ENCODE measurements at regions not wholly inside any gene's neighbourhood (a gene's known extent, or its start where the extent isn't known, plus 50 kb on each side); places are given as distances from the start of the nearest gene placed in this dataset.

DNA sequence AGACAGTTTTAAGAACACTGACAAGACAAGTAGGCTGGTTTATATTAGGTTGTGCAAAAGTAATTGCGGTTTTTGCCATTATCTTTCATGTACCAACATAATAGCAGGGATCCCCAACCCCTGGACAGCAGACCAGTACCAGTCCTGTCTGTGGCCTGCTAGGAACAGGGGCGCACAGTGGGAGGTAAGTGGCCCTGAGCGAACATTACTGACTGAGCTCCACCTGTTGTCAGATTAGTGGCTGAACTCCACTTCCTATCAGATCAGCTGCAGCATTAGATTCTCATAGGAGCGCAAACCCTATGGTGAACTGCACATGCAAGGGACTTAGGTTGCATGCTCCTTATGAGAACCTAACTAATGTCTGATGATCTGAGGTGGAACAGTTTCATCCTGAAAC lies 921.9 kb downstream of the CCDC85A start:
- ATAC-seq (ENCODE audit: low read depth), result no peak

DNA sequence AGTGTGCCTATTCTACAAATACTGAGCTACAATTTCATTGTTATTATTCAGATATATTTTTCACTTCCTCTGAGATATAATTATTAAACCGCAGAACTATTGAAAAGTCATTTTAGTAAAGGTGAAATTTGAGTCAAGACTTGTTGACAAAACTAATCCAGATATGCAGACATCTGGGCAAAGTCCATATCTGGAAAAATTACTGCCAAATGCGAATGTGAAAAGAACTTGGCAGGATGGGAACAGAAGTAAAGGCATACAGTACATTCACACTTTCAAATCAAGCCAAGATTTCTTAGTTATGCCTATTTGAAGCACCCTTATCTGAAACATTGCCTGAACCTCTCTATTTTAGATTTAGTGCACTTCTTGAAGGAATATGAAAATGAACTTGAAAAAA lies 923.6 kb downstream of the CCDC85A start:
- Mint-ChIP-seq H3K27me3 (no peaks in the 10 kb centered on the region), H3K9me3 (peaks cover 15% of the 10 kb centered on the region), H3K27ac (no peak overlapping the region), H3K4me3 (no peak overlapping the region), H3K36me3 (ENCODE audit: low read depth) (no peaks in the 10 kb centered on the region), H3K4me1 (no peaks in the 10 kb centered on the region)
- ChIA-PET POLR2A (no interaction called here), CTCF (no interaction called here)
- DNase-seq (no peak), ATAC-seq (ENCODE audit: low read depth) (no peak)
- TF ChIP-seq, protein P1, sequence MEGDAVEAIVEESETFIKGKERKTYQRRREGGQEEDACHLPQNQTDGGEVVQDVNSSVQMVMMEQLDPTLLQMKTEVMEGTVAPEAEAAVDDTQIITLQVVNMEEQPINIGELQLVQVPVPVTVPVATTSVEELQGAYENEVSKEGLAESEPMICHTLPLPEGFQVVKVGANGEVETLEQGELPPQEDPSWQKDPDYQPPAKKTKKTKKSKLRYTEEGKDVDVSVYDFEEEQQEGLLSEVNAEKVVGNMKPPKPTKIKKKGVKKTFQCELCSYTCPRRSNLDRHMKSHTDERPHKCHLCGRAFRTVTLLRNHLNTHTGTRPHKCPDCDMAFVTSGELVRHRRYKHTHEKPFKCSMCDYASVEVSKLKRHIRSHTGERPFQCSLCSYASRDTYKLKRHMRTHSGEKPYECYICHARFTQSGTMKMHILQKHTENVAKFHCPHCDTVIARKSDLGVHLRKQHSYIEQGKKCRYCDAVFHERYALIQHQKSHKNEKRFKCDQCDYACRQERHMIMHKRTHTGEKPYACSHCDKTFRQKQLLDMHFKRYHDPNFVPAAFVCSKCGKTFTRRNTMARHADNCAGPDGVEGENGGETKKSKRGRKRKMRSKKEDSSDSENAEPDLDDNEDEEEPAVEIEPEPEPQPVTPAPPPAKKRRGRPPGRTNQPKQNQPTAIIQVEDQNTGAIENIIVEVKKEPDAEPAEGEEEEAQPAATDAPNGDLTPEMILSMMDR (IDR thresholded peaks at IDR 0.05), result no peak
- intact Hi-C loops (cut with micrococcal nuclease), result no loop called here

More for the DNA sequence above, 921.9 kb downstream of the CCDC85A start:
- Mint-ChIP-seq H3K9me3 (peaks cover 20% of the 10 kb centered on the region), H3K4me3 (no peak overlapping the region), H3K27me3 (no peaks in the 10 kb centered on the region), H3K4me1 (no peaks in the 10 kb centered on the region), H3K27ac (no peak overlapping the region), H3K36me3 (ENCODE audit: low read depth) (no peaks in the 10 kb centered on the region)
- TF ChIP-seq, protein P1 (IDR thresholded peaks at IDR 0.05), result no peak
- POLR2A ChIA-PET, result no interaction called here
- intact Hi-C loops (cut with micrococcal nuclease), result no loop called here
- CTCF ChIA-PET, result no interaction called here
- DNase-seq, result no peak

- Mint-ChIP-seq H3K4me3 (no peak overlapping the region), H3K27ac (no peak overlapping the region), H3K9me3 (peaks cover 11% of the 10 kb centered on the region), H3K27me3 (no peaks in the 10 kb centered on the region), H3K36me3 (ENCODE audit: low read depth) (no peaks in the 10 kb centered on the region), H3K4me1 (no peaks in the 10 kb centered on the region)
- POLR2A ChIA-PET, result no interaction called here
- TF ChIP-seq, protein P1 (IDR thresholded peaks at IDR 0.05), result no peak
- no peak for DNase-seq
- ATAC-seq (ENCODE audit: low read depth), result no peak
- intact Hi-C loops (cut with micrococcal nuclease), result no loop called here
- CTCF ChIA-PET, result no interaction called here
These were observed 927.7 kb downstream of the CCDC85A start for GRCh38 chr2:57111531-57111930.

DNA sequence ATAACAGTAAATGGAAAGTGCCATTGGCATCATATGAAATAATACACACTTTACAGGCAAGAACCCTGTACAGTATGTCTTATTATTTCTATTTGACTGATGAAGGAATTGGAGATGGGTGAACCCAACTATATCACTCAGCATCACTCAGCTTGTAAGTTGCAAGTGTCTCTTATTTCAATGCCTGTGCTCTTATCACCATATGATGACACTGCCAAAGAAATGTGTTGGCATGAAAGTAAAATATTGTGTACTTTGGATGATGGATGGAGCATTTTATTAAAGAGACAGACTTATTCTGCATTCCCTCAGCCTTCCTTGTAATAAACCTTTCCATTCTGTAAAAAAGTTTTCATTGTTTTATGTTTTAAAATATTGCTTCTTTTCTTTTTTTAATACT lies 927.5 kb upstream of the VRK2 start:
- Mint-ChIP-seq H3K27me3 (no peaks in the 10 kb centered on the region), H3K4me1 (no peaks in the 10 kb centered on the region), H3K9me3 (peaks cover 4% of the 10 kb centered on the region), H3K27ac (no peak overlapping the region), H3K36me3 (ENCODE audit: low read depth) (no peaks in the 10 kb centered on the region), H3K4me3 (no peak overlapping the region)
- ATAC-seq (ENCODE audit: low read depth), result no peak
- ChIA-PET CTCF (no interaction called here), POLR2A (no interaction called here)
- DNase-seq, result no peak
- intact Hi-C loops (cut with micrococcal nuclease), result no loop called here
- TF ChIP-seq, protein P1 (IDR thresholded peaks at IDR 0.05), result no peak

GRCh38 chr2:57126410-57126809 lies 920.2 kb upstream of the VRK2 start:
- Mint-ChIP-seq H3K36me3 (ENCODE audit: low read depth) (no peaks in the 10 kb centered on the region), H3K4me1 (no peaks in the 10 kb centered on the region), H3K9me3 (peaks cover 4% of the 10 kb centered on the region), H3K27me3 (no peaks in the 10 kb centered on the region), H3K4me3 (no peak overlapping the region), H3K27ac (no peak overlapping the region)
- ChIA-PET POLR2A (no interaction called here), CTCF (no interaction called here)
- DNase-seq (no peak), ATAC-seq (ENCODE audit: low read depth) (no peak)
- TF ChIP-seq, protein P1 (IDR thresholded peaks at IDR 0.05), result no peak
- intact Hi-C loops (cut with micrococcal nuclease), result no loop called here

All from activated B cell treated with CpG ODN at 0.5 μM for 24 hours (primary cell).